Activated CD8-positive, alpha-beta T cell treated with anti-CD3 and anti-CD28 coated beads for 36 hours (primary cell): ENCODE measurements at regions not wholly inside any gene's neighbourhood (a gene's known extent, or its start where the extent isn't known, plus 50 kb on each side); places are given as distances from the start of the nearest gene placed in this dataset.

Experiments used
- ATAC-seq: fragments of 200-7000 bp; cut with Tn5 transposase; one replicate; pipeline ENCODE4 v1.10.0; 2021; ENCODE audit warnings: mild to moderate bottlenecking, moderate library complexity
- CTCF ChIA-PET: fragments of 350-600 bp; sonication (Branson Sonifier 250); formaldehyde crosslinking; loops from one replicate; lab custom pipeline; 2021; ENCODE audit warnings: antibody characterized with exemption; lab: Charles Lee
- POLR2A ChIA-PET: fragments of 350-600 bp; sonication (Branson Sonifier 250); formaldehyde crosslinking; loops from one replicate; lab custom pipeline; 2021; ENCODE audit warnings: antibody characterized with exemption; lab: Charles Lee
- DNase-seq: peaks from one replicate; pipeline ENCODE4 v3.0.0-alpha.2; 2020
- H3K27ac Mint-ChIP-seq: one replicate; pipeline ENCODE4 v1.8.0; 2021; ENCODE audit warnings: mild to moderate bottlenecking, mixed read lengths
- H3K27me3 Mint-ChIP-seq: one replicate; pipeline ENCODE4 v1.8.0; 2021; ENCODE audit warnings: mixed read lengths
- H3K36me3 Mint-ChIP-seq: one replicate; pipeline ENCODE4 v1.8.0; 2021; ENCODE audit warnings: low read depth, mixed read lengths
- H3K4me1 Mint-ChIP-seq: one replicate; pipeline ENCODE4 v1.8.0; 2021; ENCODE audit warnings: low read depth, mixed read lengths
- H3K4me3 Mint-ChIP-seq: one replicate; pipeline ENCODE4 v1.8.0; 2021; ENCODE audit warnings: mild to moderate bottlenecking, moderate library complexity, mixed read lengths
- H3K9me3 Mint-ChIP-seq: one replicate; pipeline ENCODE4 v1.8.0; 2021; ENCODE audit warnings: mixed read lengths
- CTCF ChIP-seq: fragments of 200-600 bp; IDR thresholded peaks from one replicate; pipeline ENCODE4 v1.8.0; 2022; ENCODE audit warnings: antibody characterized with exemption, mild to moderate bottlenecking
- intact Hi-C: fragments of 100-400 bp; cut with micrococcal nuclease; formaldehyde crosslinking; loops from one replicate; pipeline ENCODE4 v1.10.0; 2022

- no peak for ATAC-seq
- no peak for TF ChIP-seq CTCF
- H3K9me3 Mint-ChIP-seq, result peaks cover 2% of the 10 kb centered on the region
- H3K4me1 Mint-ChIP-seq, result no peaks in the 10 kb centered on the region
- H3K36me3 Mint-ChIP-seq, result no peaks in the 10 kb centered on the region
- CTCF ChIA-PET, result no interaction called here
- H3K27me3 Mint-ChIP-seq, result no peaks in the 10 kb centered on the region
- POLR2A ChIA-PET, result no interaction called here
- DNase-seq, result no peak
- no peak overlapping the region for H3K4me3 Mint-ChIP-seq
- no peak overlapping the region for H3K27ac Mint-ChIP-seq
- intact Hi-C loops, result no loop called here
Measured at GRCh38 chr9:80931163-80931562, 758.2 kb downstream of the TLE1 start.

- intact Hi-C loops, result no loop called here
- ATAC-seq (no peak), DNase-seq (no peak)
- H3K36me3 Mint-ChIP-seq, result no peaks in the 10 kb centered on the region
- POLR2A ChIA-PET, result no interaction called here
- CTCF ChIA-PET, result no interaction called here
- TF ChIP-seq CTCF, result no peak
- H3K27ac Mint-ChIP-seq, result no peak overlapping the region
- peaks cover 2% of the 10 kb centered on the region for H3K9me3 Mint-ChIP-seq
- no peaks in the 10 kb centered on the region for H3K27me3 Mint-ChIP-seq
- no peaks in the 10 kb centered on the region for H3K4me1 Mint-ChIP-seq
- no peak overlapping the region for H3K4me3 Mint-ChIP-seq
Measured at GRCh38 chr9:80928697-80929096, 760.6 kb downstream of the TLE1 start.

- ChIA-PET POLR2A (no interaction called here), CTCF (no interaction called here)
- ATAC-seq (no peak), DNase-seq (no peak)
- H3K27ac Mint-ChIP-seq, result no peak overlapping the region
- no peak overlapping the region for H3K4me3 Mint-ChIP-seq
- H3K4me1 Mint-ChIP-seq, result no peaks in the 10 kb centered on the region
- peaks cover 2% of the 10 kb centered on the region for H3K9me3 Mint-ChIP-seq
- H3K27me3 Mint-ChIP-seq, result no peaks in the 10 kb centered on the region
- TF ChIP-seq CTCF, result no peak
- no peaks in the 10 kb centered on the region for H3K36me3 Mint-ChIP-seq
- intact Hi-C loops, result no loop called here
Measured at GRCh38 chr9:80926611-80927010, 762.7 kb downstream of the TLE1 start.

GRCh38 chr9:80922544-80922943 lies 766.8 kb downstream of the TLE1 start:
- Mint-ChIP-seq H3K36me3 (no peaks in the 10 kb centered on the region), H3K27ac (no peak overlapping the region), H3K4me3 (no peak overlapping the region), H3K27me3 (no peaks in the 10 kb centered on the region), H3K4me1 (no peaks in the 10 kb centered on the region), H3K9me3 (peaks cover 10% of the 10 kb centered on the region)
- CTCF ChIA-PET, result no interaction called here
- DNase-seq (no peak), ATAC-seq (no peak)
- intact Hi-C loops, result no loop called here
- POLR2A ChIA-PET, result no interaction called here
- TF ChIP-seq CTCF, result no peak

- POLR2A ChIA-PET, result no interaction called here
- no peak for TF ChIP-seq CTCF
- Mint-ChIP-seq H3K36me3 (no peaks in the 10 kb centered on the region), H3K27ac (no peak overlapping the region), H3K4me3 (no peak overlapping the region), H3K4me1 (no peaks in the 10 kb centered on the region), H3K27me3 (no peaks in the 10 kb centered on the region), H3K9me3 (peaks cover 3% of the 10 kb centered on the region)
- CTCF ChIA-PET, result no interaction called here
- DNase-seq, result no peak
- intact Hi-C loops, result no loop called here
- no peak for ATAC-seq
Measured at GRCh38 chr9:80906728-80907127, 782.6 kb downstream of the TLE1 start.
